ENCODE measurements at regions not wholly inside any gene's neighbourhood (a gene's known extent, or its start where the extent isn't known, plus 50 kb on each side); places are given as distances from the start of the nearest gene placed in this dataset.
A peak's percentile ranks its signal among the peaks of the same experiment; 100 is the strongest.
"Not testable (repeated sequence)": the region's sequence is repeated elsewhere in the genome, so short reads cannot be mapped to it uniquely, and the experiment has no call there.

- DNase-seq: peak; percentile 62
Measured at GRCh38 chr2:144114760-144115159, 405.2 kb downstream of the ZEB2 start.

GRCh38 chr2:144111437-144111836, 408.5 kb downstream of the ZEB2 start:
- peak; percentile 84 for DNase-seq

GRCh38 chr2:144106104-144106503, 413.8 kb downstream of the ZEB2 start:
- not testable (repeated sequence) for DNase-seq

GRCh38 chr2:144102386-144102785, 417.5 kb downstream of the ZEB2 start:
- DNase-seq: no peak

GRCh38 chr2:144099780-144100377, 420.0 kb downstream of the ZEB2 start:
- DNase-seq: peak; percentile 95

GRCh38 chr2:144099340-144099739, 420.6 kb downstream of the ZEB2 start:
- no peak for DNase-seq

- DNase-seq: no peak
Measured at GRCh38 chr2:144097440-144098225, 422.3 kb downstream of the ZEB2 start.

- peak; percentile 65 for DNase-seq
Measured at GRCh38 chr2:144096531-144096930, 423.4 kb downstream of the ZEB2 start.

- DNase-seq: no peak
Measured at GRCh38 chr2:144094408-144095151, 425.3 kb downstream of the ZEB2 start.

GRCh38 chr2:144091622-144092021, 428.3 kb downstream of the ZEB2 start:
- DNase-seq: no peak

GRCh38 chr2:144088863-144089262, 431.1 kb downstream of the ZEB2 start:
- DNase-seq: no peak

- peak; percentile 81 for DNase-seq
Measured at GRCh38 chr2:144086965-144087364, 433.0 kb downstream of the ZEB2 start.

- DNase-seq: no peak
Measured at GRCh38 chr2:144085016-144085415, 434.9 kb downstream of the ZEB2 start.

- peak; percentile 88 for DNase-seq
Measured at GRCh38 chr2:144084114-144084661, 435.7 kb downstream of the ZEB2 start.

- peak; percentile 93 for DNase-seq
Measured at GRCh38 chr2:144083211-144083610, 436.7 kb downstream of the ZEB2 start.

- DNase-seq: no peak
Measured at GRCh38 chr2:144082777-144083176, 437.1 kb downstream of the ZEB2 start.

GRCh38 chr2:144082327-144082726, 437.6 kb downstream of the ZEB2 start:
- DNase-seq: no peak

GRCh38 chr2:144081272-144081671, 438.6 kb downstream of the ZEB2 start:
- DNase-seq: no peak

GRCh38 chr2:144079803-144080202, 440.1 kb downstream of the ZEB2 start:
- DNase-seq: peak; percentile 48

GRCh38 chr2:144078802-144079724, 440.9 kb downstream of the ZEB2 start:
- DNase-seq: no peak

GRCh38 chr2:144078106-144078505, 441.8 kb downstream of the ZEB2 start:
- DNase-seq: peak; percentile 37

- no peak for DNase-seq
Measured at GRCh38 chr2:144074450-144074849, 445.5 kb downstream of the ZEB2 start.

All from HCEC 1CT (cell line).